Left cardiac atrium (tissue), 4 donors: ENCODE measurements at regions not wholly inside any gene's neighbourhood (a gene's known extent, or its start where the extent isn't known, plus 50 kb on each side); places are given as distances from the start of the nearest gene placed in this dataset.
"Not testable (repeated sequence)": the region's sequence is repeated elsewhere in the genome, so short reads cannot be mapped to it uniquely, and the experiment has no call there.

ENCODE experiments used
- ATAC-seq, 2 donors: fragments of 200-7000 bp; cut with Tn5 transposase; one replicate each; pipeline ENCODE4 v1.9.1; 2020; ENCODE audit warnings: mild to moderate bottlenecking in 2 of 2, moderate library complexity in 2 of 2
- DNase-seq: peaks from one replicate; pipeline ENCODE4 v3.0.0-alpha.2; 2020
- intact Hi-C, 2 donors: fragments of 100-400 bp; cut with DNase I; formaldehyde crosslinking; loops; one replicate each; pipeline versions ENCODE4 v1.14.1 to v1.15.1; 2022 to 2023
- donor health status: DM: no; HTN: yes; CAD: no.
- donor health status: DM: no; HTN: yes; CAD: no; lungs with severe emphysema.
- donor health status: DM: yes; HTN: yes; CAD: no.
- donor health status: Dilated cardiomyopathy.

DNA sequence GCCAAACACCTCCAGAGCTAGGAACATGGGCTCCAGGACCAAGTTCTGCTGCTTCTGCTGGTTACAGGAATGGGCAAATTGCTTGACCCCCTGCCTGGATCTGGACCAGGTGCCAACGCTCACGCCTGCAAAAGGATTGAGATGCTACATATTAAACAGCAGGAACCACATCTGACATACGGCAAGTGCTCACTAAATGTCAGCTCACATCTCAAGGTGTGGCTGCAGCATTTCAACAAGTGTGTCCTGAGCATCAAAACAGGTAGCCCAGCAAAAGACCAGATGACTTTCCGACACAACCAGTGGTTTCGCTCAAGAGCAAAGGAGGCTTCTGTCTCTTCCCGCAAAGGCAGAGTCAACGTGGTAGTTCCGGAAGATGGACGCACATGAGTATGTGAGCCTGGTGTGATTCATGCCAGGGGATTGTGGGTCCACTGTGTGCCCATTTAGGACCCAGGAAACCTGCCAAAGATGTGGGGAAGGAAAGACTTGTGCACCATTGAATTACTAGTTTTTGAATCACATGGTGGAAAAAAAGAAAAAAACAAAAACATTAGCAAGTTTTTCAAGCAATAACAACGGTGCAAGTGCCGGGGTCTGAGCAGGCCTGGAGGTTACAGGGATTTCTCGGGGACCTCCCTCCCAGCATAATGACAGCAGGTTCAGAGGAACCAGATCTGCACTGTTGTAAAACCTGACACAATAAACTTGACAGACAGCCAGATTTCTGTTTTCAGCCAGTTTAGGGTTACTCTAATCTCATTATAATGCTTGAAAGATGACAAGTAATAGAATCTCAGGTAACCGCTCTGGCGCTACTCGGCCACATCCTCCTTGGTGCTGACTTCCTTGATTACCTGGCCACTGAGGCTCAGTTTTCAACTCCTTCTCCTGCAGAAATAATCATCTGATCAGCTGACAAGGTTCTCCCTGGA, 77.9 kb downstream of the SOX1 start:
- no peak for ATAC-seq
- no peak for DNase-seq
- intact Hi-C loops = no loop called here

- intact Hi-C loops = no loop called here
- DNase-seq (no peak), ATAC-seq (no peak)
Observed at GRCh38 chr13:112145551-112146360, 78.8 kb downstream of the SOX1 start.

DNA sequence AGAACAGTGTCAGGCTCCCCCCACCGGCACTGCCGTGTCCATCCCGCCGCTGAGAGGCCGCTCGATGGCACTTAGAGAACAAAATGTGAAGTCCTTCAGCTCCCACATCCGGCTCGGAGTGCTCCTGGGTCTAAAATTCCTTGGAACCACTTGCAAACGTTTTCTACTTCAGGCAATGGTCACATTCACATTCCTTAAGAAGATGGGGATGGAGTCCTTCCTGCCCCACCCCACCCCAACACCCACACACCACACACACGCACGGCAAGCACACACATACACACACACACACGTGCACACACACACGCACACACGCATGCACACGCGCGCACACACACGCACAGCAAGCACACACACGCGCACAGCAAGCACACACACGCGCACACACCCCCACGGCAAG, 83.4 kb downstream of the SOX1 start:
- intact Hi-C loops = no loop called here
- no peak for ATAC-seq
- no peak for DNase-seq

DNA sequence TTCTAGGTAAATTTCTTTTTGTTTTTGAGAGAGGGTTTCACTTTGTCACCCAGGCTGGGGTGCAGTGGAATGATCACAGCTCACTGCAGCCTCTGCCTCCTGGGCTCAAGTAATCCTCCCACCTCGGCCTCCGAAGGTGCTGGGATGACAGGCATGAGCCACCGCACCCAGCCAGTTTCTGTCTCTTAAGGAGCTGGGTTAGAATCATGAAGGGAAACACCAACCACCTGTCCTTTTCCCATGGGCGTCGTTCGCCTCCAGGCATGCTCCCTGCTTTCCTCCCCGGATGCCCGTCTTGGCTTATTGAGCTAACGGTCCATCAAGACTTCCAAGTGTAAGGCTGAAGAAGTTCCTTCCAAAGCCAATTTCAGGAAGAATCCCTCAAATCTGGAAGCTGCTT, 85.9 kb downstream of the SOX1 start:
- intact Hi-C loops = no loop called here
- DNase-seq = no peak
- ATAC-seq = no peak

GRCh38 chr13:112153364-112153763, 86.4 kb downstream of the SOX1 start:
- ATAC-seq (no peak), DNase-seq (no peak)
- intact Hi-C loops = no loop called here

- intact Hi-C loops = no loop called here
- ATAC-seq = no peak
- no peak for DNase-seq
Observed at GRCh38 chr13:112153846-112154245, 86.9 kb downstream of the SOX1 start.

DNA sequence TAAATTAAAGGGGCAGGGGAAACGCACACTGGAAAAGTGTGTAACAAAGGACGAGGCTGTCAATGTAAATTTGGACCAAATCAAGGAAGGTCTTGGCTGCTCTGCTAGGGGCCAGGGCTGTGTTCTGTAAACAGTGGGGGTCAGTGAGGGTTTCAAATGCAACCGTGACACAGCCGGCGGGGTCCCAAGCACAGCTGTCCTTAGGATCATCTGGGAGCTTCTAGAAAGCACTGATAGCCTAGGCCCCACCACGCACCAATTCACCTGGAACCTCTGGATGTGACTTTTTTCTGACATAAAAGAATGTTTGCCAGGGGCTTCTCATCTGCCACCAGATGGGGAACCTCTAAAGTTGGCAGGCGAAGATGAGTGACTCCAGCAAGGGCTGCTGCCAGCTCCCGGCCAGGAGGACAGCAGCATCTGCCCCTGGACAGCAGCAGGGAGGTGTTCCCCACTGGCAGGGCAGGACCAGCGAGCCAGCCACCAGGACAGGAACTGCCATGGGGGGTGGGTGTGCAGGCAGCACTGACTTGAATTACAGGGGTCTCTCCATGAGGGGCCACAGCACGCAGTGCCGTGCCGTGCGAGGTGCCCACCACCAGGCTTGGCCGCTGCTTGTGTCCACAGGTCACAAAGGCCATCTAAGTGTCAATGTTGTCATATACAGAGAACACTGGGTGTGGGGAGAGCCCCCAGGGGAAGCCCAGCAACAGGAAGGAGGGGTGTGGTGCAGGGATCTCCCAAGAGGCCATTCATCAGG, 87.5 kb downstream of the SOX1 start:
- intact Hi-C loops = no loop called here
- DNase-seq (no peak), ATAC-seq (no peak)

DNA sequence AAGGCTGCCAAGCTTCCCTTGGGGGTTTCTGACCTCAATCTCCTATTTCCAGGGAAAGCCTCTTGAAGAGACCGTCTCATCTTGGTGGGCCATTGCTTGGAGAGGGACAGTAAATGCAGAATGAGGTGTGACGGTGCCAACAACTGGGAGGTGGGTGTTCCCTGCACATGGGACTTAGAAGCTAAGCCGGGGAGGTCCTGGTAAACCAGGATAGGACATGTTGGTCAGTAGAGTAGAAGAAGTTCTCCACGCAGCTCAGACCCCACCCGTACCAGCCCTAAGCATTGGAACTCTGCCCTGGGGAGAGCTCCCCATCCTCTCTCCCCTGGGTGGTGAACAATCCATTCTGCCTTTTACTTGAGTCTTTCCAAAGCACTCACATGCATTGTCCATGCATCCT, 92.0 kb downstream of the SOX1 start:
- ATAC-seq (no peak), DNase-seq (no peak)
- intact Hi-C loops = no loop called here

- ATAC-seq (no peak), DNase-seq (no peak)
- intact Hi-C loops = no loop called here
Observed at GRCh38 chr13:112159575-112160547, 92.9 kb downstream of the SOX1 start.

GRCh38 chr13:112160558-112160957, 93.6 kb downstream of the SOX1 start:
- ATAC-seq = no peak
- intact Hi-C loops = no loop called here
- DNase-seq = no peak

DNA sequence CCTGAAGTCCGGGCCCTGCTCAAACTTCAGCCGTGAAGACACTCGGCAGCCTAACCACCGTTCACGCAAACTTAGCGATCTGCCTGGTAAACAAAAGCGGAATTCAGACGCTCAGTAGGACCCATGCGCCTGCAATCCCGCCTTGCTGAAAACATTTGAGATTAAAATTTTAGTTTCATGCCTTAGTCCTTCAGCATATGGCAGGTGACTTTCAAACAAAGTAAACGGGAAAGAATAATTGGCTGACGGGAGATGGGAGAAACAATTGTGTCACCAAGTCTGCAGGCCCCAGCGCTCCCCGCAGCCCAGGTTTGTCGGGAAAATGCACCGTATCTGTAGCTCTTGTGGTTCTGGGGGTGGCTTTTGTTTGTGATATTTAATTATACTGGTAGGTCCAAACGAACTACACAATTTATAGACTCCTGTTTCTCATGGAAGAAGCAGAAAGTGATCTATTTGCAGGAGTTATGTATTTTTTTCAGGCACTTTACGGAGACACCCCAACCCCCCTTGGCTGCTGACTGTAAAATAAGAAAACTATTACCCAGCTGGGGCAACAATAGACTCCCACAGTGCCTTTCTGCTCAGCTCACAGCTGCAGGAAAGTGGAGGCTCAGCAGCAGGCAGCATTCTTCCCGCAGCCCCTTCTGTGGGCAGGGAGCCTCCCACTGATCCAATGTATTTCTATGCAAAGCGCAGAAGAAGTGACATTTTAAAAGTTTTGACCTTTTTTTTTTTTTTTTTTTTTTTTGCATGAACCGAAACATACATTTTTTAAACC, 94.8 kb downstream of the SOX1 start:
- intact Hi-C loops = no loop called here
- DNase-seq = no peak

GRCh38 chr13:112163691-112164660, 97.0 kb downstream of the SOX1 start:
- DNase-seq, ATAC-seq, intact Hi-C loops: not testable (repeated sequence)

More for the DNA sequence above, 94.8 kb downstream of the SOX1 start:
- ATAC-seq = no peak

GRCh38 chr13:112165712-112166111, 98.8 kb downstream of the SOX1 start:
- ATAC-seq (no peak), DNase-seq (no peak)
- intact Hi-C loops = no loop called here

DNA sequence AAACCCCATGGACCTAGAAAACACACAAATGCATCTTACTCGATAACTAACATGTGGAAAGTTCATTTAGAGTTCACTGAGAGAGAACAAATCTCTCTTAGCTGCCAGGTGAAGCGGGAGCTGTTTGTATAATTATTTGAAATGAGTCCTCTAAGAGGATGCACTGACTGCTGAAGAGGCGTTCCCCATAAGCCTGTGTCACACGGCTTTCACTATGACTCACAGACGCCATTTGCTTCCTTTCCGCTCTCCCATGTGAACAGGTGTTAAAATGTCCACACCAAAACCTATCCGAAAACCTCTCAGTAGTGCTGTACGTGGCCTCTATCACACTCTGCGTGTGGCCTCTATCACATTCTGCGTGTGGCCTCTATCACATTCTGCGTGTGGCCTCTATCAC, 101.8 kb downstream of the SOX1 start:
- no peak for DNase-seq
- intact Hi-C loops = no loop called here

GRCh38 chr13:112169941-112170822, 103.2 kb downstream of the SOX1 start:
- no peak for DNase-seq

More for the DNA sequence above, 101.8 kb downstream of the SOX1 start:
- no peak for ATAC-seq

More at GRCh38 chr13:112169941-112170822, 103.2 kb downstream of the SOX1 start:
- ATAC-seq = no peak
- intact Hi-C loops = no loop called here
